Endodermal cell (in vitro differentiated cells): ENCODE measurements at regions not wholly inside any gene's neighbourhood (a gene's known extent, or its start where the extent isn't known, plus 50 kb on each side); places are given as distances from the start of the nearest gene placed in this dataset.
A peak's percentile ranks its signal among the peaks of the same experiment; 100 is the strongest.

Experiments
- DNase-seq: peaks from one replicate; pipeline ENCODE4 v3.0.0-alpha.2; 2017
- H3K27ac ChIP-seq: 2 replicates; pipeline ENCODE4 v1.5.1; 2013; ENCODE audit warnings: mild to moderate bottlenecking, low read depth, low read length, moderate library complexity
- H3K27me3 ChIP-seq: 2 replicates; pipeline ENCODE4 v1.6.1; 2013; ENCODE audit warnings: mild to moderate bottlenecking, low read length, moderate library complexity; ENCODE audit not compliant: insufficient read depth, control insufficient read depth, poor library complexity, severe bottlenecking
- H3K36me3 ChIP-seq: 2 replicates; pipeline ENCODE4 v1.7.0; 2013; ENCODE audit warnings: mild to moderate bottlenecking, low read length, moderate library complexity; ENCODE audit not compliant: control insufficient read depth, insufficient read depth
- H3K4me1 ChIP-seq: one replicate; pipeline ENCODE4 v1.7.0; 2013; ENCODE audit warnings: low read length; ENCODE audit not compliant: control insufficient read depth, insufficient read depth
- H3K4me3 ChIP-seq: 2 replicates; pipeline ENCODE4 v1.5.1; 2013; ENCODE audit warnings: mild to moderate bottlenecking, low read length, moderate library complexity
- H3K9ac ChIP-seq: 2 replicates; pipeline ENCODE4 v1.6.1; 2013; ENCODE audit warnings: mild to moderate bottlenecking, low read length, moderate library complexity; ENCODE audit not compliant: poor library complexity, severe bottlenecking; ENCODE audit errors: extremely low read depth
- H3K9me3 ChIP-seq: 2 replicates; pipeline ENCODE4 v1.6.1; 2013; ENCODE audit warnings: mild to moderate bottlenecking, low read length, moderate library complexity; ENCODE audit not compliant: control insufficient read depth
- H3K27ac Mint-ChIP-seq: 2 replicates; pipeline ENCODE4 v1.8.0; 2020; ENCODE audit warnings: mixed read lengths
- H3K27me3 Mint-ChIP-seq: 2 replicates; pipeline ENCODE4 v1.8.0; 2021; ENCODE audit warnings: mild to moderate bottlenecking, mixed read lengths; ENCODE audit not compliant: insufficient read depth
- H3K36me3 Mint-ChIP-seq: 2 replicates; pipeline ENCODE4 v1.8.0; 2020; ENCODE audit warnings: low read depth, mixed read lengths
- H3K4me1 Mint-ChIP-seq: 2 replicates; pipeline ENCODE4 v1.8.0; 2020; ENCODE audit warnings: mixed read lengths
- H3K4me3 Mint-ChIP-seq: 2 replicates; pipeline ENCODE4 v1.8.0; 2020; ENCODE audit warnings: mild to moderate bottlenecking, moderate library complexity, mixed read lengths
- H3K9me3 Mint-ChIP-seq: 2 replicates; pipeline ENCODE4 v1.8.0; 2020; ENCODE audit warnings: mild to moderate bottlenecking, mixed read lengths
- WGBS, 2 experiments: methylation state at CpG; one replicate each; pipeline versions ENCODE4 v1.1.5 to v1.1.7; 2013; ENCODE audit warnings: missing lambda C conversion rate in 2 of 2, mixed read lengths in 1 of 2; ENCODE audit not compliant: insufficient coverage in 1 of 2, insufficient read length in 1 of 2; 5-methylcytosine and 5-hydroxymethylcytosine counted together
- TF ChIP-seq, protein P1 (sequence below): fragments of 200-600 bp; sonication (generic); conservative IDR thresholded peaks from 2 replicates; pipeline ENCODE4 v1.5.0; 2021; ENCODE audit warnings: antibody characterized with exemption, mild to moderate bottlenecking

DNA sequence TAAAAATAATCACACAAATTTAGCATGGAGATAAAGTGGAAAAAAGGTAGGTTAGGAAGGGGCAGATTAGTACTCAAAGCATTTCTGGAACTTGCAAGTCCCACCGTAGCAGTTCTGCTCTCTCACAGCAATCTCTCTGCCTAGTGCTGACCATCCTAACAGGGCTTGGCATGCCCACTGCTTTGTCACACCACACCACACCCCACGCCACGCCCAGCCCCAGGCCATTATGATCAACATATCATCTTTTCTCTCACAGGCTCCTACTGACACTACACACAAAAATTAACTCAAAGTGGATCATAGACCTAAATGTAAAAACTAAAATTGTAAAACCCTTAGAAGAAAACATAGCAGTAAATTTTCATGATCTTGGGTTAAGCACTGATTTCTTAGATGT lies 273.7 kb downstream of the DAD1 start:
- DNase-seq, result no peak
- no peaks in the 10 kb centered on the region for H3K9me3 ChIP-seq
- Mint-ChIP-seq H3K27me3 (no peaks in the 10 kb centered on the region), H3K4me1 (peaks cover 6% of the 10 kb centered on the region), H3K9me3 (no peaks in the 10 kb centered on the region), H3K27ac (no peak overlapping the region), H3K36me3 (no peaks in the 10 kb centered on the region), H3K4me3 (no peak overlapping the region)
- H3K4me3 ChIP-seq, result no peak overlapping the region
- no peaks in the 10 kb centered on the region for H3K4me1 ChIP-seq
- WGBS, 2 experiments, result 96% methylated on average over 3 of the region's 3 CpGs; no CpG with 5 or more reads in 1 of the 2 experiments
- H3K27me3 ChIP-seq, result no peaks in the 10 kb centered on the region
- TF ChIP-seq, protein P1, sequence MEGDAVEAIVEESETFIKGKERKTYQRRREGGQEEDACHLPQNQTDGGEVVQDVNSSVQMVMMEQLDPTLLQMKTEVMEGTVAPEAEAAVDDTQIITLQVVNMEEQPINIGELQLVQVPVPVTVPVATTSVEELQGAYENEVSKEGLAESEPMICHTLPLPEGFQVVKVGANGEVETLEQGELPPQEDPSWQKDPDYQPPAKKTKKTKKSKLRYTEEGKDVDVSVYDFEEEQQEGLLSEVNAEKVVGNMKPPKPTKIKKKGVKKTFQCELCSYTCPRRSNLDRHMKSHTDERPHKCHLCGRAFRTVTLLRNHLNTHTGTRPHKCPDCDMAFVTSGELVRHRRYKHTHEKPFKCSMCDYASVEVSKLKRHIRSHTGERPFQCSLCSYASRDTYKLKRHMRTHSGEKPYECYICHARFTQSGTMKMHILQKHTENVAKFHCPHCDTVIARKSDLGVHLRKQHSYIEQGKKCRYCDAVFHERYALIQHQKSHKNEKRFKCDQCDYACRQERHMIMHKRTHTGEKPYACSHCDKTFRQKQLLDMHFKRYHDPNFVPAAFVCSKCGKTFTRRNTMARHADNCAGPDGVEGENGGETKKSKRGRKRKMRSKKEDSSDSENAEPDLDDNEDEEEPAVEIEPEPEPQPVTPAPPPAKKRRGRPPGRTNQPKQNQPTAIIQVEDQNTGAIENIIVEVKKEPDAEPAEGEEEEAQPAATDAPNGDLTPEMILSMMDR, result no peak
- no peak overlapping the region for H3K9ac ChIP-seq
- no peak overlapping the region for H3K27ac ChIP-seq
- H3K36me3 ChIP-seq, result no peaks in the 10 kb centered on the region

DNA sequence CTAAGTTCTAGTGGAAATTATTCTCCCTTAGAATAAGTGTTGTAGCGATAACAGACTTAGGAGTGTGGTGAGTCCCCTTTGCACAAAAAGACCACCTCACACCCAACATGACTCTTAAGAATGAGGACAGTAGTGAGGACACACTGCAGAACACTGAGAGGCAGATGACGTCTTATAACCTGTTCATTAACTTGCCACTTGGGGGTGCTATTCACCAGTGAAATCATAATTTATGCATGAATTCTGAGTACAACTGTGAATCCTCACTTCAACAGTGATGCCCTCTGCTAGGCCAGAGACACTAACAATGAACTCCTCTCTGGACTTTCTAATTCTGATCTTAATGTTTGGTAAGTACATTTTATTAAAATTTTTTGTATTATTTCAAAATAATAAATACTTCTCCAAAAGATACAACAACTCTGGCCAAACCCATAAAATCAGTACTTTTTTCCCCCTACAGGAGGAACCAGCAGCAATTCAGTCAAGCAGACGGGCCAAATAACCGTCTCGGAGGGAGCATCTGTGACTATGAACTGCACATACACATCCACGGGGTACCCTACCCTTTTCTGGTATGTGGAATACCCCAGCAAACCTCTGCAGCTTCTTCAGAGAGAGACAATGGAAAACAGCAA lies 274.7 kb downstream of the DAD1 start:
- H3K27ac ChIP-seq, result no peak overlapping the region
- TF ChIP-seq, protein P1, result peak; percentile 88
- H3K4me1 ChIP-seq, result no peaks in the 10 kb centered on the region
- Mint-ChIP-seq H3K4me3 (no peak overlapping the region), H3K36me3 (no peaks in the 10 kb centered on the region), H3K27me3 (no peaks in the 10 kb centered on the region), H3K27ac (no peak overlapping the region), H3K4me1 (no peaks in the 10 kb centered on the region), H3K9me3 (no peaks in the 10 kb centered on the region)
- WGBS, 2 experiments, result 72% methylated on average over 5 of the region's 6 CpGs
- no peaks in the 10 kb centered on the region for H3K27me3 ChIP-seq
- H3K9me3 ChIP-seq, result no peaks in the 10 kb centered on the region
- H3K36me3 ChIP-seq, result no peaks in the 10 kb centered on the region
- DNase-seq, result peak; percentile 62
- no peak overlapping the region for H3K4me3 ChIP-seq
- H3K9ac ChIP-seq, result no peak overlapping the region

DNA sequence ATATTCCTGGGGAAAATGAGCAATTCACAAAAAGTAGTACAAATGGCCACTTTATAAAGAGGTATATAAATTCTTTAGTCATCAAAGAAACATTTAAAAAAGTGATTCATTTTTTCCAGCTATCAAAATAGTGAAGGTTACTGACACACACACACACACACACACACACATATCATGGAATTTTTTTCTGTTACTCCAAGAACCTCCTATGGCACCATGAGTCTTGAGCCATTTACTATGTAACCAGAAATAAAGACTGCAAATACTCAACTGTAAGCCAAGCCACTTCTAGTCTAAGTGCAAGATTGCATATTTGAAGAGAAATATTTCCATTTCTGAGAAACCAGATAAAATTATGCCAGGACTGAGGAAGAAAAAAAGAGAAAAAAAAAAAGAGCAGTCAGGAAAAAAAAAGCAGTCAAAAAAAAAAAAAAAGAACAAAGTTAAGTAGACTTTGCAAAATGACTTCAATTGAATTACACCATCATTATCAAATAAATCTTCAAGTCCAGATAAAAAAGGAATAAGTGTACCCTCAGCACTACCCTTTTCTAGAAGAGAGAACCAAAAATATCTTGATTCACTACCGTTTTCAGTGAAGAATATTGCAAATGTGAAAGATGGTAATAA lies 275.7 kb downstream of the DAD1 start:
- Histone ChIP-seq H3K9ac (no peak overlapping the region), H3K27ac (no peak overlapping the region), H3K27me3 (no peaks in the 10 kb centered on the region), H3K4me1 (no peaks in the 10 kb centered on the region), H3K36me3 (no peaks in the 10 kb centered on the region), H3K4me3 (no peak overlapping the region), H3K9me3 (no peaks in the 10 kb centered on the region)
- H3K27me3 Mint-ChIP-seq, result no peaks in the 10 kb centered on the region
- no peak overlapping the region for H3K4me3 Mint-ChIP-seq
- no peaks in the 10 kb centered on the region for H3K4me1 Mint-ChIP-seq
- H3K27ac Mint-ChIP-seq, result no peak overlapping the region
- no peak for DNase-seq
- TF ChIP-seq, protein P1, result no peak
- H3K36me3 Mint-ChIP-seq, result no peaks in the 10 kb centered on the region
- H3K9me3 Mint-ChIP-seq, result no peaks in the 10 kb centered on the region
- WGBS, 2 experiments, result 85% methylated on average over 1 of the region's 1 CpG; no CpG with 5 or more reads in 1 of the 2 experiments
